ENCODE measurements at regions not wholly inside any gene's neighbourhood (a gene's known extent, or its start where the extent isn't known, plus 50 kb on each side); places are given as distances from the start of the nearest gene placed in this dataset.

GRCh38 chr2:67878743-67879142 is 184.1 kb downstream of the C1D start:
- no CpG with 5 or more reads among the region's 1 CpG for WGBS
- no peaks in the 10 kb centered on the region for H3K27me3 ChIP-seq
- no peaks in the 10 kb centered on the region for H3K9me3 ChIP-seq
- no peak for DNase-seq (ENCODE audit: extremely low spot score)
- no peaks in the 10 kb centered on the region for H3K4me1 ChIP-seq
- H3K27ac ChIP-seq (replicated peaks in 1 of 4) = no peak overlapping the region
- no peak for TF ChIP-seq POLR2A (IDR thresholded peaks at IDR 0.05; ENCODE audit: low read depth)
- intact Hi-C loops (cut with DNase I) = no loop called here
- no peaks in the 10 kb centered on the region for H3K36me3 ChIP-seq
- H3K4me3 ChIP-seq = no peak overlapping the region

DNA sequence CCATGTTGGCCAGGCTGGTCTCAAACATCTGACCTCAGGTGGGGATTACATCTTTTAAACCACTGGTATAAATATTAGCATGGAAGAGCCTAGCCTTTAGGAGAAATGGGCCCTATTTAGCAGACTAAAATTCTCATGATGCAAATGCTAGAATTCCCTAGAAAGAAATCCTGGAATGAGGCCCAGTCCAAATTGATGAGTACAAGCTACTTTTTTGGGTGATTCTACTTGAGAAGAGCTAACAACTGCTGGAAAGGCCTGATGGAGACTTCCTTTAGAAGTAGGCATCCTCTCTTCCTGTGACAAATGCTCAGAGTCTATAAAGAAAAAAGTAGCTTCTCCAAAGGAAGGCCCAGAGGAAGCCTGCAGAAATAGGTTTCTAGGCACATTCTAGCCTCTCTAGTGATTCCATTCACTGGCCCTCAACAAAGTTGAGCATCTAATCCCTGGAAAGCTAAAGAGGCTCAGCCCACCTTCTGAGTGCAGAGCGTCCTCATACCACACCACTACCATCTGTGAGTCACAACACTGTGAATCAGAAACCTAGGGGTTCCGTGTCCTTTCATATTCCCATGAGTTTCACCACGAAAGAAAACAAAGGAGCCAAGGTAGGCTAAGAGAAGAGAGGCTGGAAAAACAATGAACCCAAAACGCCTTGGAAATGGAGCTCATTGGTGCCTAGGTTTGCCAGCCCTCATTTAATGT is 183.1 kb downstream of the C1D start:
- DNase-seq (ENCODE audit: extremely low spot score) = no peak
- no peaks in the 10 kb centered on the region for H3K27me3 ChIP-seq
- WGBS = 98% methylated on average over 4 of the region's 4 CpGs
- intact Hi-C loops (cut with DNase I) = no loop called here
- H3K27ac ChIP-seq (replicated peaks in 1 of 4) = no peak overlapping the region
- TF ChIP-seq, protein P1, sequence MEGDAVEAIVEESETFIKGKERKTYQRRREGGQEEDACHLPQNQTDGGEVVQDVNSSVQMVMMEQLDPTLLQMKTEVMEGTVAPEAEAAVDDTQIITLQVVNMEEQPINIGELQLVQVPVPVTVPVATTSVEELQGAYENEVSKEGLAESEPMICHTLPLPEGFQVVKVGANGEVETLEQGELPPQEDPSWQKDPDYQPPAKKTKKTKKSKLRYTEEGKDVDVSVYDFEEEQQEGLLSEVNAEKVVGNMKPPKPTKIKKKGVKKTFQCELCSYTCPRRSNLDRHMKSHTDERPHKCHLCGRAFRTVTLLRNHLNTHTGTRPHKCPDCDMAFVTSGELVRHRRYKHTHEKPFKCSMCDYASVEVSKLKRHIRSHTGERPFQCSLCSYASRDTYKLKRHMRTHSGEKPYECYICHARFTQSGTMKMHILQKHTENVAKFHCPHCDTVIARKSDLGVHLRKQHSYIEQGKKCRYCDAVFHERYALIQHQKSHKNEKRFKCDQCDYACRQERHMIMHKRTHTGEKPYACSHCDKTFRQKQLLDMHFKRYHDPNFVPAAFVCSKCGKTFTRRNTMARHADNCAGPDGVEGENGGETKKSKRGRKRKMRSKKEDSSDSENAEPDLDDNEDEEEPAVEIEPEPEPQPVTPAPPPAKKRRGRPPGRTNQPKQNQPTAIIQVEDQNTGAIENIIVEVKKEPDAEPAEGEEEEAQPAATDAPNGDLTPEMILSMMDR (IDR thresholded peaks at IDR 0.05) = no peak
- no peak for TF ChIP-seq POLR2AphosphoS5 (IDR thresholded peaks at IDR 0.05)
- TF ChIP-seq POLR2A (IDR thresholded peaks at IDR 0.05; ENCODE audit: low read depth) = no peak
- TF ChIP-seq EP300 (IDR thresholded peaks at IDR 0.05) = no peak
- H3K36me3 ChIP-seq = no peaks in the 10 kb centered on the region
- no peaks in the 10 kb centered on the region for H3K9me3 ChIP-seq
- H3K4me3 ChIP-seq = no peak overlapping the region
- no peaks in the 10 kb centered on the region for H3K4me1 ChIP-seq

DNA sequence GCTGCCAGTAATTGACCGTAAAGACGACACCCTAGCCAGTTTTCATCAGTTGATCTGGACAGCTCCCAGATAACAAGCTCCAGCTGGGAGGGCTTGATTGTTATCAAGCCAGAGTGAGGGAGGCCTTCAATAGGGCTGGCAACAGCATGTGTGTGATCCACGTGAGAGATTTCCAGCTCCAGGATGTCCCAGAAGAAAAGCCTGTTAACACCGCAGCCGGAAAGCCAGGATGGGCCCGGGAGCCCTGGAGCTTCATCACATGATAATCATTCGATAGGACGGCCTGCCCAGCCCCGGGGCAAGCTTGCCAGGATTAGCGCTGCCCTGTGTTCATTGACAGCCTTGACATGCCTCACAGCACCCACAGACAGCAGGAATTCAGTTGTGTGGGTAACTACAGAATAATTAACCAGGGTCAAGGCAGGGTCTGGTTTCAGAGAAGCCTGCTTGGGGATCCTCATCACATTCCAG is 182.5 kb downstream of the C1D start:
- Histone ChIP-seq H3K4me3 (no peak overlapping the region), H3K27me3 (no peaks in the 10 kb centered on the region), H3K36me3 (no peaks in the 10 kb centered on the region), H3K9me3 (no peaks in the 10 kb centered on the region), H3K4me1 (no peaks in the 10 kb centered on the region), H3K27ac (replicated peaks in 1 of 4) (no peak overlapping the region)
- TF ChIP-seq POLR2A (IDR thresholded peaks at IDR 0.05; ENCODE audit: low read depth) = no peak
- TF ChIP-seq POLR2AphosphoS5 (IDR thresholded peaks at IDR 0.05) = no peak
- TF ChIP-seq EP300 (IDR thresholded peaks at IDR 0.05) = no peak
- TF ChIP-seq, protein P1 (IDR thresholded peaks at IDR 0.05) = no peak
- intact Hi-C loops (cut with DNase I) = no loop called here
- WGBS = 78% methylated on average over 6 of the region's 10 CpGs
- no peak for DNase-seq (ENCODE audit: extremely low spot score)

GRCh38 chr2:67881816-67882215 is 181.0 kb downstream of the C1D start:
- Histone ChIP-seq H3K9me3 (no peaks in the 10 kb centered on the region), H3K36me3 (no peaks in the 10 kb centered on the region), H3K4me3 (no peak overlapping the region), H3K27me3 (no peaks in the 10 kb centered on the region), H3K27ac (replicated peaks in 1 of 4) (no peak overlapping the region), H3K4me1 (no peaks in the 10 kb centered on the region)
- 68% methylated on average over 4 of the region's 4 CpGs for WGBS
- DNase-seq (ENCODE audit: extremely low spot score) = no peak
- intact Hi-C loops (cut with DNase I) = no loop called here
- no peak for TF ChIP-seq POLR2AphosphoS5 (IDR thresholded peaks at IDR 0.05)
- no peak for TF ChIP-seq EP300 (IDR thresholded peaks at IDR 0.05)
- TF ChIP-seq POLR2A (IDR thresholded peaks at IDR 0.05; ENCODE audit: low read depth) = no peak
- TF ChIP-seq, protein P1 (IDR thresholded peaks at IDR 0.05) = no peak

DNA sequence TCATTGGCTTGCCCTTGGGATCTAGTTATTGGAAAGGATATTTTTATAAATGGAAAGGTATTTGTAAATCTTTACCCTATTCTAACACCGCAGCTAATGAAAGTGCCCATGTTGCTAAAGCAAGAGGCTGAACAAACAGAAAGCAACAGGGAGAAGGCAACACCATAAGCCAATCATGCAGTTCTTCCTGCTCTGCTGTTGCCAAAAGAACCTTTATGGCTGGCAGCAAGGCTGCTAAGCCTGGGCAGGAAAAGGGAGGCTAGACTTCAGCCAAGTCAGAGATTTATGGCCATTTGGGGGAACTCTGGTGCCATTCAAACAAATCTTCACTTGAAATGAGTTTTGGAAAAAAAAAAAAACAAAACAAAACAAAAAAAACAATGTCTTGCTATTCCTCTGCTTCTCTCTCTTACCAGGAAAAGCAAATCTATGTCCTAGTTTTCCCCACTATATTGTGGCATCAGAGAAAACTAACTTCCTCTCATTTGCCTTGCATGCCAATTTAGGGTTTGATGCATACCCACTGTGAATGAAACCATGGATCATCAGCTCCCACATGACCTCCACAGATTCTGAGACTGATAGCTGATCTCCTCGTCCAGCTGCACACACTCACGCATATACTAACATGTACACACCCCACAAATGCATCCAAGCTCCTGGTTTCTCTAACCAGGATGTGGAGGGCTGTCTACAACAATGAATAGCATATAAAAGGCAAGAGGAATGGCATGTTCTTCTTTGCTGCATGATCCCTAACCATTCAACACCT is 179.3 kb downstream of the C1D start:
- intact Hi-C loops (cut with DNase I) = no loop called here
- WGBS = 83% methylated on average over 3 of the region's 3 CpGs
- DNase-seq (ENCODE audit: extremely low spot score) = no peak
- Histone ChIP-seq H3K36me3 (no peaks in the 10 kb centered on the region), H3K27me3 (no peaks in the 10 kb centered on the region), H3K9me3 (no peaks in the 10 kb centered on the region), H3K27ac (replicated peaks in 1 of 4) (no peak overlapping the region), H3K4me1 (no peaks in the 10 kb centered on the region), H3K4me3 (no peak overlapping the region)
- no peak for TF ChIP-seq POLR2A (IDR thresholded peaks at IDR 0.05; ENCODE audit: low read depth)
- TF ChIP-seq EP300 (IDR thresholded peaks at IDR 0.05) = no peak
- TF ChIP-seq, protein P1 (IDR thresholded peaks at IDR 0.05) = no peak
- no peak for TF ChIP-seq POLR2AphosphoS5 (IDR thresholded peaks at IDR 0.05)
